HCT116 (cell line): ENCODE measurements at regions not wholly inside any gene's neighbourhood (a gene's known extent, or its start where the extent isn't known, plus 50 kb on each side); places are given as distances from the start of the nearest gene placed in this dataset.

ENCODE experiments used
- ATAC-seq: fragments of 200-7000 bp; cut with Tn5 transposase; 2 replicates; pipeline ENCODE4 v1.9.1; 2020; ENCODE audit warnings: mild to moderate bottlenecking, moderate library complexity
- BruUV-seq: library from RNA; stranded (reverse); fragments of 400-500 nt; replicated peaks from 2 replicates; lab custom pipeline; 2021; lab: Mats Ljungman, UMichigan
- CTCF ChIA-PET: fragments of 300-600 bp; sonication (Branson Sonifier 250); formaldehyde crosslinking; loops from one replicate; lab custom pipeline; 2021; ENCODE audit warnings: antibody characterized with exemption; lab: Charles Lee
- POLR2A ChIA-PET: fragments of 300-600, 350-600 bp; sonication (Branson Sonifier 250); formaldehyde crosslinking; loops from one replicate; lab custom pipeline; 2021; ENCODE audit warnings: antibody characterized with exemption; lab: Charles Lee
- RAD21 ChIA-PET, 2 experiments: fragments of 300-600 bp; sonication (Branson Sonifier 250); formaldehyde crosslinking; loops; one replicate each; lab custom pipeline; 2023; ENCODE audit warnings: low total read pairs in 2 of 2; ENCODE audit not compliant: uncharacterized antibody in 2 of 2, unreplicated experiment in 2 of 2, low non-redundant PET in 1 of 2; lab: Charles Lee
- DNase-seq: peaks from one replicate; pipeline ENCODE4 v3.0.0-alpha.2; 2010; ENCODE audit warnings: low read depth, low spot score
- H2AFZ ChIP-seq: fragments of 200-600 bp; shearing (Covaris generic), sonication (generic); 2 replicates; pipeline ENCODE4 v1.6.1; 2017; ENCODE audit warnings: low read depth, mixed run types, mixed read lengths, antibody characterized with exemption, low read length; ENCODE audit not compliant: poor library complexity, severe bottlenecking
- H3K27ac ChIP-seq: 2 replicates; pipeline ENCODE4 v1.5.1; 2012; ENCODE audit warnings: low read depth, low read length
- H3K27me3 ChIP-seq: fragments of 200-600 bp; sonication (generic); 2 replicates; pipeline ENCODE4 v1.6.1; 2016; ENCODE audit warnings: mixed run types, low read length, mixed read lengths; ENCODE audit not compliant: insufficient read depth
- H3K36me3 ChIP-seq, 2 experiments: fragments of 200-500 bp in 1 of 2; fragments of 200-600 bp in 1 of 2; sonication (Bioruptor generic) in 1 of 2; sonication (generic) in 1 of 2; 2 replicates each; pipeline versions ENCODE4 v1.5.1 to v1.6.1; 2014 to 2016; ENCODE audit warnings: low read length in 2 of 2, inconsistent platforms in 1 of 2, mixed read lengths in 1 of 2, mixed run types in 1 of 2; ENCODE audit not compliant: insufficient read depth in 2 of 2, control insufficient read depth in 1 of 2
- H3K4me1 ChIP-seq, 2 experiments: fragments of 200-600 bp in 1 of 2; sonication (generic) in 1 of 2; 2 replicates each; pipeline versions ENCODE4 v1.5.1 to v1.6.1; 2012 to 2017; ENCODE audit warnings: low read length in 2 of 2, inconsistent platforms in 1 of 2, mild to moderate bottlenecking in 1 of 2, mixed read lengths in 1 of 2, mixed run types in 1 of 2, moderate library complexity in 1 of 2; ENCODE audit not compliant: insufficient read depth in 2 of 2, control insufficient read depth in 1 of 2
- H3K4me2 ChIP-seq: fragments of 200-600 bp; sonication (generic); 2 replicates; pipeline ENCODE4 v1.6.1; 2017; ENCODE audit warnings: mixed run types, low read length, mixed read lengths
- H3K4me3 ChIP-seq, 2 experiments: fragments of 200-600 bp in 1 of 2; sonication (generic) in 1 of 2; replicated peaks in 1 of 2; 2 replicates each; pipeline ENCODE4 v1.5.1; 2011 to 2016; ENCODE audit warnings: low read length in 2 of 2, control low read depth in 1 of 2, low read depth in 1 of 2, mild to moderate bottlenecking in 1 of 2, mixed read lengths in 1 of 2, mixed run types in 1 of 2
- H3K79me2 ChIP-seq: fragments of 200-600 bp; sonication (generic); 2 replicates; pipeline ENCODE4 v1.6.1; 2017; ENCODE audit warnings: mild to moderate bottlenecking, mixed run types, low read length, moderate library complexity, mixed read lengths; ENCODE audit not compliant: insufficient read depth
- H3K9ac ChIP-seq: fragments of 200-600 bp; sonication (generic); 2 replicates; pipeline ENCODE4 v1.6.1; 2016; ENCODE audit warnings: low read length, mixed read lengths
- H3K9me2 ChIP-seq: fragments of 200-600 bp; sonication (generic), shearing (Covaris generic); 2 replicates; pipeline ENCODE4 v1.6.1; 2017; ENCODE audit warnings: mixed run types, mild to moderate bottlenecking, moderate library complexity; ENCODE audit not compliant: insufficient read depth
- H3K9me3 ChIP-seq, 2 experiments: fragments of 200-500 bp in 1 of 2; fragments of 200-600 bp in 1 of 2; sonication (Bioruptor generic) in 1 of 2; sonication (generic) in 1 of 2; 2 replicates each; pipeline ENCODE4 v1.6.1; 2014 to 2017; ENCODE audit warnings: low read length in 2 of 2, mixed read lengths in 2 of 2, inconsistent platforms in 1 of 2, low read depth in 1 of 2, mild to moderate bottlenecking in 1 of 2, mixed run types in 1 of 2, moderate library complexity in 1 of 2; ENCODE audit not compliant: control insufficient read depth in 1 of 2, insufficient read depth in 1 of 2
- H4K20me1 ChIP-seq: fragments of 200-600 bp; sonication (generic), shearing (Covaris generic); 2 replicates; pipeline ENCODE4 v1.6.1; 2017; ENCODE audit warnings: mixed run types, mild to moderate bottlenecking, moderate library complexity; ENCODE audit not compliant: insufficient read depth
- CBX3 ChIP-seq: IDR thresholded peaks from 2 replicates; pipeline ENCODE4 v1.6.1; 2012; ENCODE audit warnings: low read depth
- CEBPB ChIP-seq: IDR thresholded peaks from 2 replicates; pipeline ENCODE4 v1.6.1; 2012; ENCODE audit warnings: low read depth
- CTCF ChIP-seq, 3 experiments: fragments of 200-600 bp in 1 of 3; sonication (generic) in 1 of 3; IDR thresholded peaks in 2 of 3; conservative IDR thresholded peaks in 1 of 3; 2 replicates each; pipeline ENCODE4 v1.5.1; 2012 to 2017; ENCODE audit warnings: low read depth in 2 of 3, low read length in 2 of 3, antibody characterized with exemption in 1 of 3, borderline replicate concordance in 1 of 3, control low read depth in 1 of 3, mild to moderate bottlenecking in 1 of 3, mixed read lengths in 1 of 3, mixed run types in 1 of 3, moderate library complexity in 1 of 3; ENCODE audit not compliant: insufficient read depth in 1 of 3
- EZH2 ChIP-seq: fragments of 200-600 bp; sonication (generic); IDR thresholded peaks from 2 replicates; pipeline ENCODE4 v1.6.1; 2017; ENCODE audit warnings: antibody characterized with exemption, mixed run types
- EZH2phosphoT487 ChIP-seq: fragments of 200-600 bp; IDR thresholded peaks from 2 replicates; pipeline ENCODE4 v1.6.1; 2018; ENCODE audit warnings: antibody characterized with exemption, borderline replicate concordance
- FOSL1 ChIP-seq: IDR thresholded peaks from 2 replicates; pipeline ENCODE4 v1.6.1; 2012; ENCODE audit warnings: low read depth
- MAX ChIP-seq: IDR thresholded peaks from 2 replicates; pipeline ENCODE4 v1.6.1; 2012
- POLR2AphosphoS5 ChIP-seq: IDR thresholded peaks from 2 replicates; pipeline ENCODE4 v1.6.1; 2011; ENCODE audit warnings: mild to moderate bottlenecking, low read depth, low read length, moderate library complexity
- RAD21 ChIP-seq: IDR thresholded peaks from 2 replicates; pipeline ENCODE4 v1.6.1; 2012; ENCODE audit warnings: low read depth, mild to moderate bottlenecking
- REST ChIP-seq: IDR thresholded peaks from 2 replicates; pipeline ENCODE4 v1.6.1; 2012; ENCODE audit warnings: low read depth
- SRF ChIP-seq: IDR thresholded peaks from 2 replicates; pipeline ENCODE4 v1.6.1; 2012; ENCODE audit warnings: low read depth
- TCF7L2 ChIP-seq: IDR thresholded peaks from 2 replicates; pipeline ENCODE4 v1.7.0; 2011; ENCODE audit warnings: borderline replicate concordance, inconsistent platforms; ENCODE audit not compliant: insufficient read depth, insufficient read length; ENCODE audit errors: extremely low read depth
- YY1 ChIP-seq: IDR thresholded peaks from 2 replicates; pipeline ENCODE4 v1.6.1; 2011; ENCODE audit warnings: low read length, low read depth, moderate library complexity, mild to moderate bottlenecking; ENCODE audit not compliant: insufficient replicate concordance; ENCODE audit errors: extremely low read depth
- ZBTB33 ChIP-seq: IDR thresholded peaks from 2 replicates; pipeline ENCODE4 v1.6.1; 2011; ENCODE audit warnings: mild to moderate bottlenecking, low read length, moderate library complexity; ENCODE audit not compliant: insufficient replicate concordance; ENCODE audit errors: extremely low read depth
- ZFX ChIP-seq: fragments of 450-650 bp; IDR thresholded peaks from 2 replicates; pipeline ENCODE4 v1.6.1; 2017
- intact Hi-C: fragments of 100-400 bp; cut with micrococcal nuclease; formaldehyde crosslinking; loops from 2 replicates; pipeline ENCODE4 v1.10.0; 2022

GRCh38 chr20:21947406-21947805, 241.9 kb downstream of the PAX1 start:
- no peaks in the 10 kb centered on the region for H3K36me3 ChIP-seq
- H3K4me1 ChIP-seq = no peaks in the 10 kb centered on the region
- no peaks in the 10 kb centered on the region for H3K27me3 ChIP-seq
- RAD21 ChIA-PET = no interaction called here
- ATAC-seq = no peak
- TF ChIP-seq FOSL1 (no peak), YY1 (no peak), REST (no peak), EZH2 (no peak), EZH2phosphoT487 (no peak), POLR2AphosphoS5 (no peak), CTCF (IDR thresholded peaks at IDR 0.05 in 2 of 3, conservative IDR thresholded peaks at IDR 0.05 in 1 of 3; ENCODE audit: borderline replicate concordance in 1 of 3, insufficient read depth in 1 of 3, low read depth in 2 of 3, low read length in 2 of 3) (no peak), TCF7L2 (no peak), CEBPB (no peak), CBX3 (no peak), RAD21 (no peak), MAX (no peak), SRF (no peak), ZBTB33 (no peak), ZFX (no peak)
- H3K9me3 ChIP-seq = peaks cover 0 to 13% of the 10 kb centered on the region in 2 experiments; a peak in 2 of 4 replicates
- CTCF ChIA-PET = no interaction called here
- H3K27ac ChIP-seq = no peak overlapping the region
- H3K4me2 ChIP-seq = no peak overlapping the region
- BruUV-seq = no TSS peak
- H3K9ac ChIP-seq = no peak overlapping the region
- intact Hi-C loops = no loop called here
- no peak overlapping the region for H2AFZ ChIP-seq
- H3K4me3 ChIP-seq = no peak overlapping the region
- DNase-seq = no peak
- POLR2A ChIA-PET = no interaction called here
- no peaks in the 10 kb centered on the region for H4K20me1 ChIP-seq
- no peaks in the 10 kb centered on the region for H3K79me2 ChIP-seq
- H3K9me2 ChIP-seq = no peaks in the 10 kb centered on the region
